WTC11 (cell line): ENCODE measurements at regions not wholly inside any gene's neighbourhood (a gene's known extent, or its start where the extent isn't known, plus 50 kb on each side); places are given as distances from the start of the nearest gene placed in this dataset.

Experiments
- ATAC-seq: fragments of 200-7000 bp; cut with Tn5 transposase; 2 replicates; pipeline ENCODE4 v1.10.0; 2021; ENCODE audit warnings: mild to moderate bottlenecking, moderate library complexity
- CTCF ChIA-PET: fragments of 300-600 bp; sonication (Branson Sonifier 250); formaldehyde crosslinking; loops from one replicate; lab custom pipeline; 2021; ENCODE audit warnings: antibody characterized with exemption; lab: Charles Lee
- POLR2A ChIA-PET: fragments of 350-600 bp; sonication (Branson Sonifier 250); formaldehyde crosslinking; loops from one replicate; lab custom pipeline; 2021; ENCODE audit warnings: antibody characterized with exemption; lab: Charles Lee
- DNase-seq: peaks from one replicate; pipeline ENCODE4 v3.0.0; 2021; ENCODE audit warnings: low spot score
- H3K27ac Mint-ChIP-seq: 2 replicates; pipeline ENCODE4 v1.8.0; 2021; ENCODE audit warnings: mixed read lengths
- H3K27me3 Mint-ChIP-seq: 2 replicates; pipeline ENCODE4 v1.8.0; 2021; ENCODE audit warnings: low read depth, mild to moderate bottlenecking, moderate library complexity, mixed read lengths
- H3K36me3 Mint-ChIP-seq: 2 replicates; pipeline ENCODE4 v1.8.0; 2021; ENCODE audit warnings: mixed read lengths
- H3K4me1 Mint-ChIP-seq: 2 replicates; pipeline ENCODE4 v1.8.0; 2022; ENCODE audit warnings: mixed read lengths
- H3K4me3 Mint-ChIP-seq: 2 replicates; pipeline ENCODE4 v1.8.0; 2021; ENCODE audit warnings: mild to moderate bottlenecking, moderate library complexity, mixed read lengths
- H3K9me3 Mint-ChIP-seq: 2 replicates; pipeline ENCODE4 v1.8.0; 2021; ENCODE audit warnings: mixed read lengths
- CBFB ChIP-seq: sonication (generic); formaldehyde crosslinking; IDR thresholded peaks from 2 replicates; pipeline ENCODE4 v1.8.1; 2022; ENCODE audit warnings: mild to moderate bottlenecking, low read depth, missing genetic modification reagents
- ETV6 ChIP-seq: sonication (generic); formaldehyde crosslinking; IDR thresholded peaks from 2 replicates; pipeline ENCODE4 v1.8.1; 2022; ENCODE audit warnings: mild to moderate bottlenecking, missing genetic modification reagents
- GABPB1 ChIP-seq: sonication (generic); formaldehyde crosslinking; IDR thresholded peaks from 2 replicates; pipeline ENCODE4 v1.8.1; 2023; ENCODE audit warnings: mild to moderate bottlenecking, missing genetic modification reagents
- GRHL2 ChIP-seq: fragments of 250-450 bp; sonication (Bioruptor Pico); IDR thresholded peaks from 2 replicates; pipeline ENCODE4 v1.8.0; 2022; ENCODE audit warnings: mild to moderate bottlenecking, moderate library complexity; ENCODE audit not compliant: insufficient replicate concordance, severe bottlenecking
- GTF2I ChIP-seq: fragments of 250-450 bp; sonication (Bioruptor Pico); conservative IDR thresholded peaks from 2 replicates; pipeline ENCODE4 v1.4.0; 2021; ENCODE audit warnings: mild to moderate bottlenecking
- JUN ChIP-seq: sonication (generic); formaldehyde crosslinking; IDR thresholded peaks from 2 replicates; pipeline ENCODE4 v1.8.0; 2023; ENCODE audit warnings: mild to moderate bottlenecking, missing genetic modification reagents
- MXD4 ChIP-seq: fragments of 250-450 bp; sonication (Bioruptor Pico); IDR thresholded peaks from 2 replicates; pipeline ENCODE4 v1.8.0; 2021; ENCODE audit warnings: mild to moderate bottlenecking, moderate library complexity, borderline replicate concordance
- NFATC4 ChIP-seq: fragments of 250-450 bp; sonication (Bioruptor Pico); IDR thresholded peaks from 2 replicates; pipeline ENCODE4 v1.9.0; 2021; ENCODE audit warnings: mild to moderate bottlenecking
- NFE2L1 ChIP-seq: sonication (generic); formaldehyde crosslinking; IDR thresholded peaks from 2 replicates; pipeline ENCODE4 v1.8.1; 2023; ENCODE audit warnings: missing genetic modification reagents
- RORB ChIP-seq: fragments of 250-450 bp; sonication (Bioruptor Pico); IDR thresholded peaks from 2 replicates; pipeline ENCODE4 v1.9.0; 2021; ENCODE audit warnings: mild to moderate bottlenecking
- SP1 ChIP-seq: sonication (generic); formaldehyde crosslinking; conservative IDR thresholded peaks from 2 replicates; pipeline ENCODE4 v1.8.1; 2022; ENCODE audit warnings: missing genetic modification reagents
- TCF7 ChIP-seq: sonication (generic); formaldehyde crosslinking; IDR thresholded peaks from 2 replicates; pipeline ENCODE4 v1.8.0; 2022; ENCODE audit warnings: mild to moderate bottlenecking, low read depth, missing genetic modification reagents, moderate library complexity
- TEAD1 ChIP-seq: sonication (generic); formaldehyde crosslinking; IDR thresholded peaks from 2 replicates; pipeline ENCODE4 v1.8.0; 2022; ENCODE audit warnings: mild to moderate bottlenecking, missing genetic modification reagents
- TEAD4 ChIP-seq: sonication (generic); formaldehyde crosslinking; IDR thresholded peaks from 2 replicates; pipeline ENCODE4 v1.8.0; 2022; ENCODE audit warnings: mild to moderate bottlenecking, missing genetic modification reagents
- ZNF138 ChIP-seq: sonication (generic); formaldehyde crosslinking; conservative IDR thresholded peaks from 2 replicates; pipeline ENCODE4 v1.8.1; 2022; ENCODE audit warnings: mild to moderate bottlenecking, moderate library complexity, missing genetic modification reagents
- ZNF219 ChIP-seq: sonication (generic); formaldehyde crosslinking; IDR thresholded peaks from 2 replicates; pipeline ENCODE4 v1.8.0; 2023; ENCODE audit warnings: missing genetic modification reagents, mild to moderate bottlenecking, borderline replicate concordance
- ZNF263 ChIP-seq: sonication (generic); formaldehyde crosslinking; IDR thresholded peaks from 2 replicates; pipeline ENCODE4 v1.8.1; 2022; ENCODE audit warnings: low read depth, mild to moderate bottlenecking, moderate library complexity, missing genetic modification reagents
- ZNF317 ChIP-seq: sonication (generic); formaldehyde crosslinking; IDR thresholded peaks from 2 replicates; pipeline ENCODE4 v1.8.1; 2023; ENCODE audit warnings: low read depth, mild to moderate bottlenecking, moderate library complexity, missing genetic modification reagents, borderline replicate concordance
- ZNF423 ChIP-seq: fragments of 250-450 bp; sonication (Bioruptor Pico); IDR thresholded peaks from 2 replicates; pipeline ENCODE4 v2.1.2; 2022; ENCODE audit warnings: mild to moderate bottlenecking, moderate library complexity
- TF ChIP-seq, protein P1 (sequence below): sonication (generic); formaldehyde crosslinking; IDR thresholded peaks from 2 replicates; pipeline ENCODE4 v1.8.1; 2022; ENCODE audit warnings: missing genetic modification reagents, borderline replicate concordance
- TF ChIP-seq, protein P2 (sequence below): sonication (generic); formaldehyde crosslinking; IDR thresholded peaks from 2 replicates; pipeline ENCODE4 v1.8.1; 2022; ENCODE audit warnings: low read depth, missing genetic modification reagents, borderline replicate concordance
- TF ChIP-seq, protein P3 (sequence below): sonication (generic); formaldehyde crosslinking; conservative IDR thresholded peaks from 2 replicates; pipeline ENCODE4 v1.8.1; 2022; ENCODE audit warnings: mild to moderate bottlenecking, missing genetic modification reagents
- TF ChIP-seq, protein P4 (sequence below): fragments of 250-450 bp; sonication (Bioruptor Pico); IDR thresholded peaks from 2 replicates; pipeline ENCODE4 v2.1.2; 2022; ENCODE audit warnings: mild to moderate bottlenecking, moderate library complexity
- TF ChIP-seq, protein P5 (sequence below): fragments of 250-450 bp; sonication (Bioruptor Pico); IDR thresholded peaks from 2 replicates; pipeline ENCODE4 v1.9.0; 2021; ENCODE audit warnings: moderate library complexity, mild to moderate bottlenecking, inconsistent platforms, borderline replicate concordance
- TF ChIP-seq, protein P6 (sequence below): sonication (generic); formaldehyde crosslinking; IDR thresholded peaks from 2 replicates; pipeline ENCODE4 v1.8.1; 2022; ENCODE audit warnings: low read depth, mild to moderate bottlenecking, moderate library complexity, missing genetic modification reagents, borderline replicate concordance
- TF ChIP-seq, protein P7 (sequence below): sonication (generic); formaldehyde crosslinking; IDR thresholded peaks from 2 replicates; pipeline ENCODE4 v1.8.1; 2022; ENCODE audit warnings: mild to moderate bottlenecking, moderate library complexity, missing genetic modification reagents

DNA sequence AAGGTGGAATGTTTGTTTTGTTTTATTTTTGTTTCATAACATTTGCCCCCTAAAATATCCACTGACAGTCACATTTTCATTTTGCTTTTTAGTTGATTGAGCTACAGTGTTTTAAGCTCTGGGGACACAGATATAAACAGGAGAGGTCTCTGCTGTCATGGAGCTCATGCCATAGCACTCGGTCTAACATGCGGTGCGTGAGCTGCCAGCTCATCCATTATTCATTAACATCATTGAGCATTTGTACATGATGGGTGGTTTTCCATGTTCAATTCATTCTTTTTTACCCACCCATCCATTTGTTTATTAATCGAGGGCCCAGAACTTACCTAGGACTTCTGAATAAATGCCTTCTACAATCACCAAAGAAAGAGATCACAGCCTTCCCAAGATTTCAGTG, 150.1 kb upstream of the SFRP2 start:
- ChIA-PET CTCF (no interaction called here), POLR2A (no interaction called here)
- TF ChIP-seq, protein P1, sequence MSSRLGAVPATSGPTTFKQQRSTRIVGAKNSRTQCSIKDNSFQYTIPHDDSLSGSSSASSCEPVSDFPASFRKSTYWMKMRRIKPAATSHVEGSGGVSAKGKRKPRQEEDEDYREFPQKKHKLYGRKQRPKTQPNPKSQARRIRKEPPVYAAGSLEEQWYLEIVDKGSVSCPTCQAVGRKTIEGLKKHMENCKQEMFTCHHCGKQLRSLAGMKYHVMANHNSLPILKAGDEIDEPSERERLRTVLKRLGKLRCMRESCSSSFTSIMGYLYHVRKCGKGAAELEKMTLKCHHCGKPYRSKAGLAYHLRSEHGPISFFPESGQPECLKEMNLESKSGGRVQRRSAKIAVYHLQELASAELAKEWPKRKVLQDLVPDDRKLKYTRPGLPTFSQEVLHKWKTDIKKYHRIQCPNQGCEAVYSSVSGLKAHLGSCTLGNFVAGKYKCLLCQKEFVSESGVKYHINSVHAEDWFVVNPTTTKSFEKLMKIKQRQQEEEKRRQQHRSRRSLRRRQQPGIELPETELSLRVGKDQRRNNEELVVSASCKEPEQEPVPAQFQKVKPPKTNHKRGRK (CRISPR knock-in tag) = no peak
- no peak for TF ChIP-seq TCF7 (CRISPR knock-in tag)
- no peak for TF ChIP-seq ZNF263 (CRISPR knock-in tag)
- TF ChIP-seq, protein P2, sequence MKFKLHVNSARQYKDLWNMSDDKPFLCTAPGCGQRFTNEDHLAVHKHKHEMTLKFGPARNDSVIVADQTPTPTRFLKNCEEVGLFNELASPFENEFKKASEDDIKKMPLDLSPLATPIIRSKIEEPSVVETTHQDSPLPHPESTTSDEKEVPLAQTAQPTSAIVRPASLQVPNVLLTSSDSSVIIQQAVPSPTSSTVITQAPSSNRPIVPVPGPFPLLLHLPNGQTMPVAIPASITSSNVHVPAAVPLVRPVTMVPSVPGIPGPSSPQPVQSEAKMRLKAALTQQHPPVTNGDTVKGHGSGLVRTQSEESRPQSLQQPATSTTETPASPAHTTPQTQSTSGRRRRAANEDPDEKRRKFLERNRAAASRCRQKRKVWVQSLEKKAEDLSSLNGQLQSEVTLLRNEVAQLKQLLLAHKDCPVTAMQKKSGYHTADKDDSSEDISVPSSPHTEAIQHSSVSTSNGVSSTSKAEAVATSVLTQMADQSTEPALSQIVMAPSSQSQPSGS = no peak
- TF ChIP-seq TEAD4 (CRISPR knock-in tag) = no peak
- TF ChIP-seq TEAD1 (CRISPR knock-in tag) = no peak
- TF ChIP-seq GTF2I = no peak
- TF ChIP-seq RORB (CRISPR knock-in tag) = no peak
- TF ChIP-seq NFATC4 (CRISPR knock-in tag) = no peak
- no peak for TF ChIP-seq SP1 (CRISPR knock-in tag)
- TF ChIP-seq ZNF219 (CRISPR knock-in tag) = no peak
- TF ChIP-seq NFE2L1 = no peak
- TF ChIP-seq, protein P3, sequence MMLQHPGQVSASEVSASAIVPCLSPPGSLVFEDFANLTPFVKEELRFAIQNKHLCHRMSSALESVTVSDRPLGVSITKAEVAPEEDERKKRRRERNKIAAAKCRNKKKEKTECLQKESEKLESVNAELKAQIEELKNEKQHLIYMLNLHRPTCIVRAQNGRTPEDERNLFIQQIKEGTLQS = no peak
- TF ChIP-seq, protein P4, sequence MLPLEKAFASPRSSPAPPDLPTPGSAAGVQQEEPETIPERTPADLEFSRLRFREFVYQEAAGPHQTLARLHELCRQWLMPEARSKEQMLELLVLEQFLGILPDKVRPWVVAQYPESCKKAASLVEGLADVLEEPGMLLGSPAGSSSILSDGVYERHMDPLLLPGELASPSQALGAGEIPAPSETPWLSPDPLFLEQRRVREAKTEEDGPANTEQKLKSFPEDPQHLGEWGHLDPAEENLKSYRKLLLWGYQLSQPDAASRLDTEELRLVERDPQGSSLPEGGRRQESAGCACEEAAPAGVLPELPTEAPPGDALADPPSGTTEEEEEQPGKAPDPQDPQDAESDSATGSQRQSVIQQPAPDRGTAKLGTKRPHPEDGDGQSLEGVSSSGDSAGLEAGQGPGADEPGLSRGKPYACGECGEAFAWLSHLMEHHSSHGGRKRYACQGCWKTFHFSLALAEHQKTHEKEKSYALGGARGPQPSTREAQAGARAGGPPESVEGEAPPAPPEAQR (CRISPR knock-in tag) = no peak
- no peak for TF ChIP-seq CBFB
- no peak for TF ChIP-seq GABPB1 (CRISPR knock-in tag)
- TF ChIP-seq ZNF138 (CRISPR knock-in tag) = no peak
- no peak for DNase-seq
- H3K4me3 Mint-ChIP-seq = no peak overlapping the region
- H3K27me3 Mint-ChIP-seq = no peaks in the 10 kb centered on the region; the same call in 1 of the 2 replicates
- H3K9me3 Mint-ChIP-seq = no peaks in the 10 kb centered on the region
- ATAC-seq = no peak
- peaks cover 8% of the 10 kb centered on the region for H3K4me1 Mint-ChIP-seq
- H3K27ac Mint-ChIP-seq = no peak overlapping the region
- no peaks in the 10 kb centered on the region for H3K36me3 Mint-ChIP-seq

DNA sequence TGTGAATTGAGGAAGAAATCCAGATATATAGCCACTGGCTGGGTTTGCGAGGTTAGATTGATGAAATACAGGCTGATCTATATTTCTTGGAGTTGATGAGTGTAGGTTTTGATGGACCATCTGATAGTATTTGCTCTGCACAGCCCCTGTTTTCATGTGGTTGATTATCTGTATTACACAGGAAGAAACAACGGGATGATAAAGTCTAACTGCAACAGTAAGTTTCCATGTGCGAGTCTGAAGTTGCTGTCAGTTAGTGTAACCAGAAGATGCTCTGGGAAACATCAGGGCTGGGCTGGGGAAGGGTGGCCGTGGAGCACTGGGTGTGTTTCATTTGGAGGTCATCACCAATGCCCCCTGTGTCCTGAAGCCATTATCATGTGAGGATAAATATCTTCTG, 148.4 kb upstream of the SFRP2 start:
- Mint-ChIP-seq H3K27me3 (no peaks in the 10 kb centered on the region; the same call in 1 of the 2 replicates), H3K4me1 (peaks cover 8% of the 10 kb centered on the region), H3K36me3 (no peaks in the 10 kb centered on the region), H3K4me3 (no peak overlapping the region), H3K27ac (no peak overlapping the region), H3K9me3 (no peaks in the 10 kb centered on the region)
- TF ChIP-seq TEAD1 (CRISPR knock-in tag) = no peak
- no peak for TF ChIP-seq ETV6 (CRISPR knock-in tag)
- TF ChIP-seq GTF2I = no peak
- TF ChIP-seq, protein P5, sequence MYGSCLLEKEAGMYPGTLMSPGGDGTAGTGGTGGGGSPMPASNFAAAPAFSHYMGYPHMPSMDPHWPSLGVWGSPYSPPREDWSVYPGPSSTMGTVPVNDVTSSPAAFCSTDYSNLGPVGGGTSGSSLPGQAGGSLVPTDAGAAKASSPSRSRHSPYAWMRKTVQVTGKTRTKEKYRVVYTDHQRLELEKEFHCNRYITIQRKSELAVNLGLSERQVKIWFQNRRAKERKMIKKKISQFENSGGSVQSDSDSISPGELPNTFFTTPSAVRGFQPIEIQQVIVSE = no peak
- TF ChIP-seq JUN (CRISPR knock-in tag) = no peak
- TF ChIP-seq, protein P6, sequence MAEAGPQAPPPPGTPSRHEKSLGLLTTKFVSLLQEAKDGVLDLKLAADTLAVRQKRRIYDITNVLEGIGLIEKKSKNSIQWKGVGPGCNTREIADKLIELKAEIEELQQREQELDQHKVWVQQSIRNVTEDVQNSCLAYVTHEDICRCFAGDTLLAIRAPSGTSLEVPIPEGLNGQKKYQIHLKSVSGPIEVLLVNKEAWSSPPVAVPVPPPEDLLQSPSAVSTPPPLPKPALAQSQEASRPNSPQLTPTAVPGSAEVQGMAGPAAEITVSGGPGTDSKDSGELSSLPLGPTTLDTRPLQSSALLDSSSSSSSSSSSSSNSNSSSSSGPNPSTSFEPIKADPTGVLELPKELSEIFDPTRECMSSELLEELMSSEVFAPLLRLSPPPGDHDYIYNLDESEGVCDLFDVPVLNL (CRISPR knock-in tag) = no peak
- no peak for TF ChIP-seq ZNF317 (CRISPR knock-in tag)
- TF ChIP-seq ZNF138 (CRISPR knock-in tag) = no peak
- TF ChIP-seq, protein P7, sequence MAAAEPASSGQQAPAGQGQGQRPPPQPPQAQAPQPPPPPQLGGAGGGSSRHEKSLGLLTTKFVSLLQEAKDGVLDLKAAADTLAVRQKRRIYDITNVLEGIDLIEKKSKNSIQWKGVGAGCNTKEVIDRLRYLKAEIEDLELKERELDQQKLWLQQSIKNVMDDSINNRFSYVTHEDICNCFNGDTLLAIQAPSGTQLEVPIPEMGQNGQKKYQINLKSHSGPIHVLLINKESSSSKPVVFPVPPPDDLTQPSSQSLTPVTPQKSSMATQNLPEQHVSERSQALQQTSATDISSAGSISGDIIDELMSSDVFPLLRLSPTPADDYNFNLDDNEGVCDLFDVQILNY (CRISPR knock-in tag) = no peak
- TF ChIP-seq GRHL2 (CRISPR knock-in tag) = no peak
- TF ChIP-seq ZNF423 (CRISPR knock-in tag) = no peak
- no peak for TF ChIP-seq MXD4 (CRISPR knock-in tag)
- CTCF ChIA-PET = no interaction called here
- ATAC-seq = no peak
- POLR2A ChIA-PET = no interaction called here
- no peak for DNase-seq
